Smooth muscle cell (in vitro differentiated cells): ENCODE measurements at regions not wholly inside any gene's neighbourhood (a gene's known extent, or its start where the extent isn't known, plus 50 kb on each side); places are given as distances from the start of the nearest gene placed in this dataset.
A peak's percentile ranks its signal among the peaks of the same experiment; 100 is the strongest.

Experiments
- DNase-seq: peaks from one replicate; lab custom pipeline; 2025; ENCODE audit not compliant: unreplicated experiment; lab: John Stamatoyannopoulos, UW
- H2AFZ ChIP-seq: fragments of 200-600 bp; sonication (generic); 2 replicates; pipeline ENCODE4 v1.6.0; 2016; ENCODE audit warnings: antibody characterized with exemption, low read depth, mild to moderate bottlenecking
- H3F3A ChIP-seq: fragments of 200-600 bp; sonication (generic); 2 replicates; pipeline ENCODE4 v1.6.0; 2017; ENCODE audit warnings: antibody characterized with exemption, low read depth
- H3K27ac ChIP-seq: fragments of 200-600 bp; sonication (generic); 2 replicates; pipeline ENCODE4 v1.5.1; 2016; ENCODE audit warnings: low read depth, mild to moderate bottlenecking
- H3K27me3 ChIP-seq: fragments of 200-600 bp; sonication (generic); 2 replicates; pipeline ENCODE4 v1.6.1; 2016; ENCODE audit warnings: low read depth, mild to moderate bottlenecking
- H3K36me3 ChIP-seq: fragments of 200-600 bp; sonication (generic); 2 replicates; pipeline ENCODE4 v1.5.1; 2016; ENCODE audit warnings: low read depth
- H3K4me1 ChIP-seq: fragments of 200-600 bp; sonication (generic); 2 replicates; pipeline ENCODE4 v1.5.1; 2016; ENCODE audit warnings: low read depth
- H3K4me2 ChIP-seq: fragments of 200-600 bp; sonication (generic); 2 replicates; pipeline ENCODE4 v1.6.0; 2016; ENCODE audit warnings: mild to moderate bottlenecking
- H3K4me3 ChIP-seq: fragments of 200-600 bp; sonication (generic); 2 replicates; pipeline ENCODE4 v1.5.1; 2016; ENCODE audit warnings: mild to moderate bottlenecking
- H3K79me2 ChIP-seq: fragments of 200-600 bp; sonication (generic); 2 replicates; pipeline ENCODE4 v1.6.0; 2016; ENCODE audit warnings: low read depth, mild to moderate bottlenecking
- H3K9ac ChIP-seq: fragments of 200-600 bp; sonication (generic); 2 replicates; pipeline ENCODE4 v1.6.0; 2016; ENCODE audit warnings: low read depth
- H3K9me3 ChIP-seq: fragments of 200-600 bp; sonication (generic); replicated peaks from 2 replicates; pipeline ENCODE4 v1.5.1; 2016; ENCODE audit warnings: low read depth
- H4K20me1 ChIP-seq: fragments of 200-600 bp; sonication (generic); 2 replicates; pipeline ENCODE4 v1.6.0; 2016; ENCODE audit warnings: low read depth
- CTCF ChIP-seq: fragments of 200-600 bp; sonication (generic); IDR thresholded peaks from 2 replicates; pipeline ENCODE4 v1.5.1; 2017; ENCODE audit warnings: borderline replicate concordance, mild to moderate bottlenecking, antibody characterized with exemption; ENCODE audit not compliant: insufficient read depth, poor library complexity, severe bottlenecking
- WGBS: methylation state at CpG from one replicate; pipeline ENCODE4 v1.1.7; 2016; ENCODE audit warnings: low lambda C conversion rate; 5-methylcytosine and 5-hydroxymethylcytosine counted together

- H3K4me2 ChIP-seq: no peak overlapping the region
- no peak overlapping the region for H3K27ac ChIP-seq
- no peaks in the 10 kb centered on the region for H4K20me1 ChIP-seq
- H3K79me2 ChIP-seq: no peaks in the 10 kb centered on the region
- no peak for TF ChIP-seq CTCF
- H3K9me3 ChIP-seq: no peaks in the 10 kb centered on the region
- no peak overlapping the region for H3K4me3 ChIP-seq
- H3K9ac ChIP-seq: no peak overlapping the region
- no peaks in the 10 kb centered on the region for H3F3A ChIP-seq
- DNase-seq: no peak
- no peaks in the 10 kb centered on the region for H3K27me3 ChIP-seq
- H3K4me1 ChIP-seq: no peaks in the 10 kb centered on the region
- H3K36me3 ChIP-seq: no peaks in the 10 kb centered on the region
- H2AFZ ChIP-seq: no peak overlapping the region
These were observed 1957.3 kb downstream of the NCAM2 start for GRCh38 chr21:22955559-22955958.

GRCh38 chr21:22961258-22961657 lies 1963.0 kb downstream of the NCAM2 start:
- no peak for TF ChIP-seq CTCF
- Histone ChIP-seq H3K27ac (no peak overlapping the region), H3K4me1 (no peaks in the 10 kb centered on the region), H3K27me3 (no peaks in the 10 kb centered on the region), H3K9ac (no peak overlapping the region), H4K20me1 (no peaks in the 10 kb centered on the region), H3K9me3 (no peaks in the 10 kb centered on the region), H3K79me2 (no peaks in the 10 kb centered on the region), H3K4me3 (no peak overlapping the region), H3K4me2 (no peak overlapping the region), H2AFZ (no peak overlapping the region), H3F3A (no peaks in the 10 kb centered on the region), H3K36me3 (no peaks in the 10 kb centered on the region)
- no peak for DNase-seq
- 95% methylated on average over 5 of the region's 5 CpGs for WGBS

- Histone ChIP-seq H3K27me3 (no peaks in the 10 kb centered on the region), H3K27ac (peak overlapping the region; percentile 73), H3K79me2 (no peaks in the 10 kb centered on the region), H3K4me3 (no peak overlapping the region), H3K9ac (peak overlapping the region; percentile 17), H3K4me1 (no peaks in the 10 kb centered on the region), H4K20me1 (no peaks in the 10 kb centered on the region), H2AFZ (peak overlapping the region; percentile 78), H3K9me3 (no peaks in the 10 kb centered on the region), H3K36me3 (no peaks in the 10 kb centered on the region), H3K4me2 (peak overlapping the region; percentile 45), H3F3A (no peaks in the 10 kb centered on the region)
- no peak for DNase-seq
- no peak for TF ChIP-seq CTCF
- WGBS: 60% methylated on average over 3 of the region's 3 CpGs
These were observed 1967.4 kb downstream of the NCAM2 start for GRCh38 chr21:22965455-22966135.

GRCh38 chr21:22981819-22982218 lies 1983.6 kb downstream of the NCAM2 start:
- H3K4me2 ChIP-seq: no peak overlapping the region
- no peak for DNase-seq
- no peaks in the 10 kb centered on the region for H3K9me3 ChIP-seq
- H3K4me3 ChIP-seq: no peak overlapping the region
- no peak overlapping the region for H3K27ac ChIP-seq
- 78% methylated on average over 4 of the region's 4 CpGs for WGBS
- no peaks in the 10 kb centered on the region for H3K36me3 ChIP-seq
- H3K4me1 ChIP-seq: no peaks in the 10 kb centered on the region
- no peaks in the 10 kb centered on the region for H3K79me2 ChIP-seq
- no peaks in the 10 kb centered on the region for H3K27me3 ChIP-seq
- no peaks in the 10 kb centered on the region for H4K20me1 ChIP-seq
- H3F3A ChIP-seq: no peaks in the 10 kb centered on the region
- H2AFZ ChIP-seq: no peak overlapping the region
- H3K9ac ChIP-seq: no peak overlapping the region
- TF ChIP-seq CTCF: no peak
